NCI-H2196 treated with DMSO at 0.1 percent for 48 hours (cell line): ENCODE measurements at regions not wholly inside any gene's neighbourhood (a gene's known extent, or its start where the extent isn't known, plus 50 kb on each side); places are given as distances from the start of the nearest gene placed in this dataset.
"Not testable (repeated sequence)": the region's sequence is repeated elsewhere in the genome, so short reads cannot be mapped to it uniquely, and the experiment has no call there.

Experiments used
- DNase-seq: peaks from one replicate; lab custom pipeline; 2025; ENCODE audit not compliant: unreplicated experiment; lab: John Stamatoyannopoulos, UW

DNA sequence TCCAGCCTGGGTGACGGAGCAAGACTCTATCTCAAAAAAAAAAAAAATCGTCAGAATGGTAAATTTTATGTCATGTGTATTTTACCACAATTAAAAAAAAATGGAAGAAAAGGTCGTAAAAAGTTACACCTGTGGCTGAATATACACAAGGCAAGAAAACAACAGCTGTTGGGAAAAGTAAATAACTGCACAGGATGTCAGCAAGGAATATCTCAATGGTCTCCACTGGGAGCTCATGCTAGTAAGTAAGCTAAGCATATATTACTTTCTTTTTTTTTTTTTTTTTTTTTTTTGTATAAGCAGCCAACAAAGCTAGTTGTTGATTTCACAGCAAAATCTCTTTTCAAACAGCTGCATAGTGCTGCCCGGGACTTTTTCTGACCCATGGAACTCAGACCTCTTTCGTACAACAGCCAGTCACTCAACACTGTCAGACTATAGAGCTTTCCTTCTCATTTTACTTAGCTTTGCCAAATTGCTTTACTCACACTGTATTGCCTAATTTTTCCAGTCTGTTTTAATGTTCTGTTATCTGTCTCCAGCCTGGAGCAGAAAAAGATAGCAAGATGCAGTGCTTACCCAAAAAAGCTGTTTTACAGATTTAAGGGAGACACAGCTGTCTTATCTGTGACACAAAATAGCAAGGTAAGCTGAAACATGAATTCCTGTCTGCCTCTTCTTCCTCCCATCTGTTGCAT is 175.9 kb downstream of the ENC1 start:
- no peak for DNase-seq

DNA sequence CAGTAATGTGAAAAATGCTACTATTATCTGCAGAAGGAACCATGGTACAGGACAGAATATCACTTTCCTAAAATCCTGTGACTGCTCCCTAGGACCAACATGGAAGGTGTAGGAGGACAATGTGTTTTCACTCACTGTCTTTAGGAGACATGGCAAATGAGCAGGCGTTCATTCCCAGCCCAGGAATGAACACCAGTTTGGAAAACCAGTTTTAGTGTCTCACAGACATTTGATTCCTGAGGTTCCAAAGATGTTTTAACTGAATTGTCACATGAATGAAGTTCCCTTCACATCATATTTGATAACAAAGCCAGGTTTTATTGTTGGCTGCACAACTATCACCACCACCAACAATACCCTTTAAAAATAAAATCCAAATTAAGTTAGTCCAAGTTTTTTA is 178.2 kb downstream of the ENC1 start:
- DNase-seq = no peak

DNA sequence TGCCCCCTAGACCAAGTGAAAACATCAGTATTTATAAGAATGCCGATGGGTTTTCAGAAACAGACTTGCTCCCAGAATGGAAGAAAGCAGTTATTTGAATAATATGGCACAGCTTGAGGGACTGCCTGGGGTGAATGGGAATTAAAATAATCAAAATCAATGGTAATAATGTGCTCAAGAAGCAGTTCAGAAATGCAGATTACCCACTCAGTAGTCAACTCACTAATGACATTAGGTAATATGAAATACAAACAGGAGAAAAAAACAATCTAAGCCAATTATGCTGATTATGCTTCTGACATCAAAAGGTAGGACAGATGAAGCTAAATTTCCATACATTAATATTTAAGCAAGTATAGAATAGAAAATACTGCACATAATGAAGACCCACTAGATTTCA is 179.3 kb downstream of the ENC1 start:
- DNase-seq = no peak

DNA sequence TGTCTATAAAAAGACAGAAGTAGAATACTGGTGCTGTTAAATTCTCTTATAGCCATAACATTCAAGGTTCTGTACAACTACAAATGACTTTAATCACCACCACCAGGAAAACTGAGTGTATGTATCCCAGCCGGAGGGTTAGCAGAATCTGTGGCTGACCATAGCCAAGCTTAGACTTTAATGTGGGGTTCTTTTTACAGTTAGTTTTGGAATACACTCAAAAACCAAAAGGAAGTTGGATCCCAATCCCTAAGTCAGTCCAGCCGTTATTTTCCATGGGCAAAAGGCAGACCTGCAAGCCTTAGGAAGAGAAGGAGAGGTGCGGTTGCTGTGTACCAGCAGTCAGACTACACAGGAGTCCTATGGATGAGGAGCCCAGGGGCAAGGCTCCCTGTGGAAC is 179.8 kb downstream of the ENC1 start:
- no peak for DNase-seq

DNA sequence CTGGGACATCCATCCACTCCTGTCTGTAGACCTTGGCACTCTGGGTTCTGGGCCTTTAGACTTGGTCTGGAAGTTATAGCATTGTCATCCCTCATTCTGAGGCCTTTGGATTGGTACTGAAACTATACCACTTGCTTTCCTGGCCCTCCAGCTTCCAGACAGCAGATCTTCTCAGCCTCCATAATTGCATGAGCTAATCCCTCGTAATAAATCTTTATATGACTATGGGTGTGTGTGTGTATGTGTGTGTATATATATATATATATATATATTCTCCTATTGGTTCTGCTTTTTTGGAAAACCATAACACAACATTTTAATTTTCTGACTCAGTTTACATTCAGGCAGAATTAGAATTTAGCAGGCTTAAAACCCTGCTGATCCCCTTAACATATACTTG is 180.5 kb downstream of the ENC1 start:
- DNase-seq = no peak

DNA sequence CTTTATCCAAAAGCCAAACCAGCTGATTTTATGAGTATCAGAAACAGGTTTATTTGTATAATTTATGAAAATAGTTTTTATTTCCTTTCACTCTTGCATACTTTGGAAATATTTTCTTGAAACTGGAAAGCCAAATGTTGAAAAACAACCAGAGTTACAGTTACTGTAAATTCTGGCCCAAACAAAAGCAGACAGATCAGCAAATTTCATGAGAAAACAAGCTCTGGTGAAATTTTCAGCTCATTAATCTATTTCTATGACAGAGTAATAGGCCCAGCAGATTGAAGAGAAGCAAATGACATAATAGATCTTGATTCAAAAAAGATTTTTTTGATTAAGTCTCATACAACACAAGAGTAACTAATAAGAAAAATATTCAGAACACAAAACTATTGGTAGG is 182.7 kb downstream of the ENC1 start:
- DNase-seq = no peak

DNA sequence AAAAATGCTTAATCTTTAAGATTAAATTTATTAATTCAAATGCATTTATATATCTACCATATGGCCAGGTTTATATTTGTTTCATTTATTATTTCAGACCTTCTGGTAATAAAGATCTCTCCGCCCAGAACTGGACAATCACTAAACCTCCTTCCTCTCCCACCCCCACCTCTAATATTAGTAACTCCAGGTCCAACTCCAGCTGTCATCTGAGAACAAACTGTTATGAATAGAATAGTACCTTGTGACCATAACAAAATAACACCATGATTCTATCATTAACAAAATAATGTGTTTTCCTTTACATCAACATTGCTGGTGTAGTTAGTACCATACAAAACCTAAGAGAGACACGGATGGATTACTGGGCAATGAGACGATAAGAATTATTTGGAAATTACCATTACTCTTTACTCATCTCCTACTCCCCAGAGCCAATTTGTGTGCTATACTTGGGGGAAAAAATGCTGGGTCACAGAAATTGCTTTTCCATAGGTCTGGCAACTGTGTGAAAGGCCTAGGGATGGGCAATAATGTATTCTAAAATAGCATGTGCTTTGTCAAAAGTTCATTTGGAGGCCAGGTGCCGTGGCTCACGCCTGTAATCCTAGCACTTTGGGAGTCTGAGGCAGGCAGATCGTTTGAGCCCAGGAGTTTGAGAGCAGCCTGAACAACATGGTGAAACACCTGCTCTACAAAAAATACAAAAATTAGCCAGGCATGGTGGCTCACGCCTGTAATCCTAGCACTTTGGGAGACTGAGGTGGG is 186.1 kb downstream of the ENC1 start:
- DNase-seq = no peak

DNA sequence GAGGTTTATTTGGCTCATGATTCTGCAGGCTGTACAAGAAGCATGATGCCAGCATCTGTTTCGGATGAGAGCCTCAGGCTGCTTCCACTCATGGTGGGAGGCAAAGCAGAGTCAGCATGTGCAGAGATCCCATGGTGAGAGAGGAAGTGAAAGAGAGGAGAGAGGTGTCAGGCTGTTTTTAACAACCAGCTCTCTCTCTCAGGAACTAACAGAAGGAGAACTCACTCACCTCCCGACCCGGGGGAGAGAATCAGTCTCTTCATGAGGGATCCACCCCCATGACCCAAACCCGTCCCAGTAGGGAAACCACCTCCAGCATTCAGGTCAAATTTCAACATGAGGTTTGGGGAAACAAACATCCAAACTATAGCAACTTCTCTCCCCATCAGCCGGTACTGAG is 187.7 kb downstream of the ENC1 start:
- no peak for DNase-seq

DNA sequence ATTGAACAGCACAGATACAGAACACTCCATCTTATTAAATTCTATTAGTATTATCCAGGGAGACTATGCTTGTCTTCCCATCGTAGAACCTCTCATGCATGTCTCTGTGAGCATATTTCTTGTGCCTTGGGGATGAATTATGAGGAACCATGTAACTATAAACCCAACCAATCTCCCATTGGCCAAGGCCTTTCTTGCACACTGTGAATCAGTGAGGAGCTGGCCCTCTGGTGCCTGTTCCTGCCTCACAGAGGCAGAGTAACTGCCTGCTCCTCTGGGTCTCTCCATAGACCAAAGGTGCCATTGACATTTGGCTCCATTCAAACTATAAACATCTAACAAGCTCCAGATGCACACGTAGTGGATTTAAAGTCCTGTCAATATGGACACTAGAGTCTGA is 190.4 kb downstream of the ENC1 start:
- DNase-seq = no peak

DNA sequence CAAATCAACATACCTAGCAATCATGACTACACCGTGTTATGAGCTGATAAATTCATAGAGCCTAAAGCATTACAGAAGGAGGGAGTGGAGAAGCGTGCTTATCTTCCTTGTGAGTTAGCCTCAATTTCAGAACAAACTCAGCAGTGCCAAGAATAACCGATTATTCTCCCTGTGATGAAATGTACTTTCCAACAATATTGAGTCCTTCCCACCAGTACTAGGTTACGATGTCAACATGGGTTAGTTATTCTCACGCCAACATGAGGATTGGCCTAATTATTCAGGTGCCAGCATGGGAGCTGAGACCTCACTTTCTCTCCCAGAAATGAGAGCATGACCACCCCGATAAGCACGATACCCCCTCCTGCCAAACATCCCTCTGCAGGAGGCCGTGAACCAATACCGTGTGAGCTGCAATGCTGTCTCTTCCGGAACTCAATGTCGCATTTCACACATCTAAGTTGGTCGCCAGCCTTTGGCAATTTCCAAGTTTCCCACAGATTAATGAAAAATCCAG is 193.7 kb downstream of the ENC1 start:
- DNase-seq = no peak

DNA sequence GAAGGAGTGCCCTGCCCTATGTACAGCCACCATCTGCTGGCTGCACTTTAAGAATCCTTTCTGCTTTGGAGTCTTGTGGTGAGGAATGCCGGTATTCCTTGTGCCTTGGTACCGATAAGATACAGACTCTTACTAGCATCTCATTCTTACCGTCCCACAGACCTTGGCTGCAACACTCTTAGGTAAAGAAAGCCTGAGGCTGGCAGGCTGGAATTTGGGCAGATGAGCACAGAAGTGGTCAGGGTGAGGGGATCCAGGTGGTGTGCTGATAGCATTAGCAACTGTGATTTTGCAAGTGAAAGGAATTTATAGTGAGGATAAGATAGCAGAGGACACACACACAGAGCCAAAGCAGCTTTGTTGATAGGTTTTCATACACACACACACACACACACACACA is 198.1 kb downstream of the ENC1 start:
- no peak for DNase-seq

DNA sequence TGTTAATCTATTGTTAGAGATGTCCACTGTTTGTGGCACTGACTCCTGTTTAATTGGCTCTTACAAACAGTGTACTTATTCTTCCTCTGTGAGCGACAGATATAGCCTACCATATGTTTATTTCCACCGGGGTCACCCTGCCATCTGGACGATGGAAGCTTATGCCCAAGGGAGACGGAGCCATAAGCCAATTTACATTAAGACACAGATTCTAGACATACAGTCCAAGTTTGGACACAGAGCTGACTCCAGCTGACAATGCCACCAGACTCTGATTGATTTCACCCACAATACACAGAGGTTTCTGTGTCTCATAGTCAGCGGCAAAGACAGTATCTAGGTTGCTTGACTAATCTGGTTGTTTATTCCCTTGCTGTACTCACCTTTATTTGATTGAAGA is 198.9 kb downstream of the ENC1 start:
- DNase-seq = no peak

DNA sequence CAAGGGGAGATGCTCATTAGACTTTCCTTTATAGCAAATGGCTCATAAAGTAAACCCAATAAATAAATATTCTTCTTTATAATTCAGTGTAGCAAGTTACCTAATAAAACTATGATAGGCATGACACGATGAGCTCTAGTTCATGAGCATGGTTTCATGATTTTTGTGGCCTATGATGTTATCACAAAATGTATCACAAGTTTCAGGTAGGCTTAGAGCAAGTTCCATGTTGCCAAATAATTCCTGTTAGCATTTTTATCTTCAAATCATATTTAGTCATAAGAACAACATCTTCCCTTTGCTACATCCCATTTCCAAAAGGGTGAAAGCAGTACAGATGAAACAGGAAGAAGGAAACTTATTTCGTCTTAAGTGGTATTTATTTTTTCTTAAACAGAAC is 200.2 kb downstream of the ENC1 start:
- no peak for DNase-seq

DNA sequence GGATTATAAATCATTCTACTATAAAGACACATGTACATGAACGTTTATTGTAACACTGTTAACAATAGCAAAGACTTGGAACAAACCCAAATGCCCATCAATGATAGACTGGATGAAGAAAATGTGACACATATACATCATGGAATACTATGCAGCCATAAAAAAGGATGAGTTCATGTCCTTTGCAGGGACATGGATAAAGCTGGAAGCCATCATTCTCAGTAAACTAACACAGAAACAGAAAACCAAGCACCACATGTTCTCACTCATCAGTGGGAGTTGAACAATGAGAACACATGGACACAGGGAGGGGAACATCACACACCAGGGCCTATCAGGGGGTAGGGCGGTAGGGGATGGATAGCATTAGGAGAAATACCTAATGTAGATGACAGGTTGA is 202.7 kb downstream of the ENC1 start:
- not testable (repeated sequence) for DNase-seq

DNA sequence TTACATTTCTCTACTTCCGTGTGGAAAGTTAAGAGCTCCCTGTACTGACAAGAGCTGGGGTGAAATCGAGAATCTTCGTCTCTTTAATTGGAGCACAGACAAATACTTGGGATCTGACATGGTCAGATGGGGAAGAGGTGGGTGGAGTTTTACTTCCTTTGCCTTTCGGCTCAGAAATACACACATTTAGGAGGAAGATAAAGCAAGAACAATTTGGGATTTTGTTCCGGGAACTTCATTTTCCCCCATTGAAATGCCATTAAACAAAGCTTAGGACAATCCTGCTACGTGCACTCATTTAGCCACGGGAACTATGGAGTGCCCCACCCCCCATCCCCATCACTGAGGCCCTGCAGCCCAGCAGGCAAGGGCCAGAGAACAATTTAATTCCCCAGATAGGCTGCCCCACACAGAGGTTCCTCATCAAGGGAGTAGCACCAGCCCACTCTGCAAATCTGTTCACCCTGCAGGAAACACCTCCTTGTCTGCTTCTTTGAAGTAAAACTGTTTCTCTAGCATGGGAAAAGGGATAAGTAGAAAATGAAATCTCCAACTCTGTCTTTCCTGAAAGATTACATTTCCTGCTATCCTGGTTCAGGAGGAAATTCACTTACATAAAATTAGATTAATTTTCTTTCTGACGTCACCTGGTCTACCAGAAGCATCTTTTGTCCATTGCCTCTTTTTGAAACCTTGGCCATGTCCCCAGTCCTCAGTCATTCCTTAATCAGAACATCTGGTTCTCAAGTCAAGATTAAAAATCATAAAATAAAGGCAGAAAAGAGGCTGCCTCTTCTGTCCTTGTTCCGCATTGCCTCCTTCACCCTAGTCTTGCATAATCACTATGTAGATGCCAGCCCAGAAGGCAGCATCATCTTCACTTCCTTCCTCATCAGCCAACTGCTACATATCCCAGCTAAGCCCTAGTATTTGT is 206.4 kb downstream of the ENC1 start:
- no peak for DNase-seq

DNA sequence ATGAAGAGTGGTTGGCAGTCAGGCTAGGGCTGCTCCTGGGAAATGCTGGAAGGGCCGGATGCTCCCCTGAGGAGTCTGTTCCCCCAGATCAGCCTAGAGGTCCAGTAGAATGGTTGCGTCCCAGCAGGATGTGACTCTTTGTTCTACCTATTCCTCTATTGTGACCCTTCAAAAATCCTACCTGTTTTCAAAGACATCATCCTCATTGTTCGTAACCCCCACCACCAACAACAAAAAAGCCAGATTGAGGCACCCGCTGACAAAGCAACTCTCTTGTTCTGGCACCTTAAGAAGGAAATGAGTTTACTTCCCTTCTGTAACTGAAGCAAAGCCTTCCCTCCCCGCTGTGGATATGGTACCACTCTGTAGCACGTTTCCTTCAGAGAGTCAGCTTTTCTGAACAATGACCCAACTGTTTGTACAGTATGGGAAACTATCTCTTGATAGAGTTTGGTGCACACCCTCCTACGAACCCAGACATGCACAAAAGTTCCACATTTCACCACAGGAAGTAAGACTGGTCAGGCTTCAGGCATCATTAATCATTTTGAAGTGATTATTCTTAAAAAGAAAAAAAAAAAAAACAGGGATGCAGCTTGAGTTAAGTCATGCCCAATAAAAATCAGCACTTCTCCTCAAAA is 207.2 kb downstream of the ENC1 start:
- no peak for DNase-seq

DNA sequence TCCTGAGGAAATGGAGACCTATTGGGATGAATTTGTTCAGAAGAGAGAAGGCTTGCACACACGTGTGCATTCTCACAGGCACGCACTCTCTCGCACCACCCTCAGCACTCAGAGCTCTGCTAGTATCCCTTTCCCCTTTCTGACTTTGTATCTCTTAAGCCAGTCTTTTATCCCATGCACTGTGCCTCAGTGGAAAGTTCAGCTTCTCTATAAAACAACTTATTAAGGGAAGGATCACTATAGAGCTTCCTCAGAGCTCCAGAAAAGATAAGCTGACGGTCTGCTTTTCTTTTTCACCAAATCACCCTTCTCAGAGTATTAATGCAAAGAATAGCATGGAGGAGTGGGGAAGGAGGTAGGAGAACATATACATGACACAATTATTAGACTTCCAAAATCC is 207.8 kb downstream of the ENC1 start:
- no peak for DNase-seq

DNA sequence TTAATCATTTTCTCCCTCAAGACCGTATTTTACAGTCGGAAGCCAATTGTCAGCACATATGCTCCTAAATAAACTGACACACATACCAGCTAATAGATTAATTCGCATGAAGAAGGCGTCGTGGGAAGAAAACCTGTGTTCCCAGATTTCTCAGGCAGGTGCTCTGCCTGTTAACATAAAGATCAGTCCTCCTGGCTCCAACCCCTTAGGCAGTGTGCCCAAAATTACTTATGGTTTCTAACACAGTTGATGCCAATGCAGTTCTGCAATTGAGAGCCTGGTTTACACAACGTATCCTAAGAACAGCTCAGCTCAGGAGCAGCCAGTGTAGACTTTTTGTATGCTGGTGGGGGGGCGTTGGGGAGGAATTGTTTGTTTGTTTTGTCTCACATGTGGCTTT is 208.3 kb downstream of the ENC1 start:
- no peak for DNase-seq

DNA sequence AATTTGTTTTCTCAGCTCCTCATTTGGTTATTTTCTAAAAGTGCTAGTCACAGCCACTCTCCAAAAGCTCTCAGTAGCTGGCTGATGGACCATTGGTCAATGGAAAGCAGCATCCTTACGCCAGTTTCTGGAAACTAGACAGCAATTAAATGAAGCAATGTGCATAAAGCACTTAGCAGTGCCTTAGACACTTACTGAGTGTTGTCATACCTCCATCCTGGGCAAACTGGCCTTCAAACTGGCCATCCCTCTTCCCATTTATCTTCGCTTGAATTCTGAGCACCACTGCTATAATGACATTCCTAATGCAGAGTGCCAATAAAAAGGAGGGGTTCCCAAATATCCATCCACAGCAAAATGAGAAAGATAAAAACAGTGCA is 209.2 kb downstream of the ENC1 start:
- DNase-seq = no peak

DNA sequence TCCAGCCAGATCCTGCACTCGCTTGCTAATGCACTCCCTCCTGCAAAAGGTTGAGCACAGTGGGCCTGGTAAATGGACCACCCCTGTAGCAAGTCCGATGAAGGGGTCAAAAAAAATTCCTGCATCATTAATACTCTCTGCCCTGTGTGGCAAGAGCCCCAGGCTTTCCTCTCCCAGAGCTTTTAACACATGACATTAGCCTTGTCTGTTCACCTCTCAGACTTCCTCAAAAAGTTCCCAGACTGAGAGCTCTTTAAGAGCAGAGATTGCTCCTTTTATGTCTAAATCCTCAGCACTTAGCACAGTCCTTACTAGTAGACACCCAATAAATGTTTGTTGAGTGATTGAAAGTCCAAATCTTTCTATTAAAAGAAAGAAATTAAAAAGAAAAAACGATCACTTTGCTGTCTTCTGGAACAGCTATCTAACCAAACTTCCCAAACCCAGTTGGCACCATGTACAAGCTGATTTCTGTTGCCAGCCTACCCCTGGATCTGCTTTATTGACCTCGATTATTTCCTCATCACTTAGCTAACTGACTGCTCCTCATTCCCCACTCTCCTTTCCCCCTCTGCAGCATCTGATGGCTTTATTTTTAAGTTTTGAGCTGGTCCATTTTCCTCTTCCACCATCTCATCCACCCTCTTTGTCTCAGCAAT is 209.8 kb downstream of the ENC1 start:
- no peak for DNase-seq

DNA sequence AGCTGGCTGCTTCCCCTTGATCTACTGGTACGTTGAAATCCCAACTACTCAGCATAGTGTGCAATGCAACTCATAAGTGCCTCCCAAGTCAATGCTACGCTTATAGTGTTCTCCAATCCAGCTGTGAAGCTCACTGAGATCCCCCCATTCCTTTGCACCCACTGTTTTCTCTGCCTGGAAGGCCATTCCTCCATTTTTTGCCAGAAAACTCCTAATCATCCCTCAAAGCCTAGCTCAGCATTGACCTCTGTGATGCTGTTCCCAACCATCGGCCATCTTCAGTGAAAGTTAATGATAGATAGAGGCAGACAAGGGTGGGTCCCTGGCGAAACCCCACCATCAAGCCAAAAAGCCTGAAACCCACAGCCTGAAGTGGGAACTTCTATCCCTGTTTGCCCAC is 211.0 kb downstream of the ENC1 start:
- DNase-seq = no peak
